Effector memory CD8-positive, alpha-beta T cell (primary cell): ENCODE measurements at regions not wholly inside any gene's neighbourhood (a gene's known extent, or its start where the extent isn't known, plus 50 kb on each side); places are given as distances from the start of the nearest gene placed in this dataset.
"Not testable (repeated sequence)": the region's sequence is repeated elsewhere in the genome, so short reads cannot be mapped to it uniquely, and the experiment has no call there.

Experiments used
- ATAC-seq: fragments of 150-1000 bp; cut with Tn5 transposase; replicated peaks from 2 replicates; pipeline ENCODE4 v1.10.0; 2021; ENCODE audit warnings: mild to moderate bottlenecking, moderate library complexity
- DNase-seq, 3 experiments: peaks; one replicate each; pipeline ENCODE4 v3.0.0; 2021
- H3K27ac Mint-ChIP-seq, 2 donors: one replicate each; pipeline ENCODE4 v1.8.0; 2022; ENCODE audit warnings: mild to moderate bottlenecking in 2 of 2, mixed read lengths in 2 of 2, moderate library complexity in 2 of 2
- H3K27me3 Mint-ChIP-seq, 2 donors: one replicate each; pipeline ENCODE4 v1.8.0; 2022; ENCODE audit warnings: mixed read lengths in 2 of 2
- H3K36me3 Mint-ChIP-seq: one replicate; pipeline ENCODE4 v1.8.0; 2022; ENCODE audit warnings: mild to moderate bottlenecking, moderate library complexity, mixed read lengths; ENCODE audit not compliant: insufficient read depth
- H3K4me1 Mint-ChIP-seq, 2 donors: one replicate each; pipeline ENCODE4 v1.8.0; 2022; ENCODE audit warnings: low read depth in 2 of 2, mixed read lengths in 2 of 2
- H3K4me3 Mint-ChIP-seq, 2 donors: one replicate each; pipeline ENCODE4 v1.8.0; 2022; ENCODE audit warnings: mild to moderate bottlenecking in 2 of 2, mixed read lengths in 2 of 2, moderate library complexity in 2 of 2
- H3K9me3 Mint-ChIP-seq, 2 donors: one replicate each; pipeline ENCODE4 v1.8.0; 2022; ENCODE audit warnings: mixed read lengths in 2 of 2

DNA sequence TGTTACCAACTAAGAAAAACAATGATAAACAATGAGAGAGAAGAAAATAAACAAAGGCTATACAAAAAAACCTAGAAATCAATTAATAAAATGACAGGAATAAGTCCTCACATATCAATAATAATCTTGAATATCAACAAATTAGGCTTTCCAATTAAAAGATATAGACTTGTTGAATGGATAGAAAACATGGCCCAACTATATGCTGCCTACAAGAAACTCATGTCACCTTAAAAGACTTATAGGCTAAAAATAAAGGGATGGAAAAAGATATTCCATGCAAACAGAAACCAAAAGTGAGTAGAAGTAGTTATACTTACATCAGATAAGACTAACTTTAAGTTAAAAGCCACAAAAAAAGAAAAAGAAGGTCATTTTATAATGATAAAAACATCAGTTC, 183.9 kb downstream of the MYRFL start:
- H3K4me1 Mint-ChIP-seq, result no peaks in the 10 kb centered on the region

DNA sequence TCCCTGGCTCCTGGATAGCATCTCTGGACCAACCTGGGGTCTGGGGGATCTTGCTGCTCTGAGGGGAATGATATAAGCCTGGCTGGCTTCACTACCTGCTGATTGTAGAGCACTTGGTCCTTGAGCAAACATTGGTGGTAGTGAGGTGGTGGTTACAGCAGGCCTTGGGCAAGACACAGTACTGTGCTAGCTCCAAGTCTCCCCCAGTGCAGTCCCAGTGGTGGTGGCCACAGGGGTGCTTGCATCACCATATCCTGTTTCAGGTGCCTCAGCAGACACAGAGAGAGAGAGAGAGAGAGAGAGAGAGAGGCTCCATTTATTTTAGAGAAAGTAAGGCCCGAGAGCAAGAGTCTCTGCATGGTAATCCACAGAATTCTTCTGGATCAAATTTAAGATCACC, 186.3 kb downstream of the MYRFL start:
- no peak overlapping the region for H3K27ac Mint-ChIP-seq
- no peak overlapping the region for H3K4me3 Mint-ChIP-seq
- DNase-seq, result no peak
- H3K4me1 Mint-ChIP-seq, result no peaks in the 10 kb centered on the region
- peaks cover 18 to 28% of the 10 kb centered on the region in 2 donors for H3K27me3 Mint-ChIP-seq
- ATAC-seq, result no peak
- H3K36me3 Mint-ChIP-seq, result peaks cover 3% of the 10 kb centered on the region
- H3K9me3 Mint-ChIP-seq, result peaks cover 10 to 32% of the 10 kb centered on the region in 2 donors

More for the DNA sequence above, 183.9 kb downstream of the MYRFL start:
- no peak overlapping the region for H3K4me3 Mint-ChIP-seq
- DNase-seq (no peak), ATAC-seq (no peak)
- H3K27me3 Mint-ChIP-seq, result peaks cover 18 to 28% of the 10 kb centered on the region in 2 donors
- peaks cover 10 to 32% of the 10 kb centered on the region in 2 donors for H3K9me3 Mint-ChIP-seq
- no peak overlapping the region for H3K27ac Mint-ChIP-seq
- H3K36me3 Mint-ChIP-seq, result peaks cover 3% of the 10 kb centered on the region

DNA sequence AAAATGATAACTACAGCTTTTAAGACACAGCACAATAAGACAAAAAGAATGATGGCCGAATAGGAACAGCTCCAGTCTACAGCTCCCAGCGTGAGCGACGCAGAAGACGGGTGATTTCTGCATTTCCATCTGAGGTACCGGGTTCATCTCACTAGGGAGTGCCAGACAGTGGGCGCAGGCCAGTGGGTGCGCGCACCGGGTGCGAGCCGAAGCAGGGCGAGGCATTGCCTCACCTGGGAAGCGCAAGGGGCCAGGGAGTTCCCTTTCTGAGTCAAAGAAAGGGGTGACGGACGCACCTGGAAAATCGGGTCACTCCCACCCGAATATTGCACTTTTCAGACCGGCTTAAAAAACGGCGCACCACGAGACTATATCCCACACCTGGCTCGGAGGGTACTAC, 188.0 kb downstream of the MYRFL start:
- peaks cover 18 to 28% of the 10 kb centered on the region in 2 donors for H3K27me3 Mint-ChIP-seq
- not testable (repeated sequence) for H3K36me3 Mint-ChIP-seq, DNase-seq, H3K4me1 Mint-ChIP-seq, H3K4me3 Mint-ChIP-seq, ATAC-seq, H3K27ac Mint-ChIP-seq
- H3K9me3 Mint-ChIP-seq, result peaks cover 10 to 18% of the 10 kb centered on the region in 2 donors

DNA sequence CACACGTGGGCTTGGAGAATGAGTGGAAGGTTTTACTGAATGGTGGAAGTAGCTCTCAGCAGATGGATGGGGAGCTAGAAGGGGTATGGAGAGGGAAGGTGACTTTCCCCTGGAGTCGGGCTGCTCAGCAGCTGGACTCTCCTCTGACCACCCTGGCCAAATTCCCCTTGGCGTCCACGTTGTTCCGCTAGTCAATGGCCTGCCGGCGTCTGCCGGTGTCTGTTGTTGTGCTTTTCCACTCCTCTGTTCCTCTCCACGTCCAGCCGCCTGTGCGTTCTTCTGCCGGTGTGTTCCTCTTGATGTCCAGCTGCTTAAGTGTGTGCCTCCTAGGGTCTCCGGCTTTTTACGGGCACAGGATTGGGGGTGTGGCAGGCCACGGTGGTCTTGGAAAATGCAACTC, 203.5 kb downstream of the MYRFL start:
- no peak overlapping the region for H3K27ac Mint-ChIP-seq
- no peak overlapping the region for H3K4me3 Mint-ChIP-seq
- peaks cover 19 to 24% of the 10 kb centered on the region in 2 donors for H3K27me3 Mint-ChIP-seq
- H3K4me1 Mint-ChIP-seq, result no peaks in the 10 kb centered on the region
- no peaks in the 10 kb centered on the region for H3K36me3 Mint-ChIP-seq
- no peaks in the 10 kb centered on the region for H3K9me3 Mint-ChIP-seq
- no peak for DNase-seq
- no peak for ATAC-seq

DNA sequence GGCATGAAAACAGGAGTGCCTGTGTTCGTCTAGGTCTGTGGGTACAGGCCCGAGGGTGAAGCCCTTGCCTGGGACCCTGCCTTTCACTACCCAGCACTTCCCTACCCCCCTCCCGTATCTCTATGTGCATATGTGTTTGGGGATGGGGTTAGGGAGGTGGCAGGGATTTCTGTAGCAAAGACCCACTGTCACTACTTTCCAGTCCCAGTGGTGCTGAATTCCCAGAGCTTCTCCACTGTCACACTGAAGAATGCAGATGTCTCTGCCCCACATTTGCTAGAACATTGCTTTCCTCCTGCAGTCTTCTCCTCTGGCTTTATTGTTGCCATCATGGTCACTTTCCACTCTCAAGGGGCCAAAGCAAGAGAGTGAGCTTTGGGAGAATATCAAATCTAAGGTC, 203.9 kb downstream of the MYRFL start:
- no peak for DNase-seq
- H3K27ac Mint-ChIP-seq, result no peak overlapping the region
- H3K9me3 Mint-ChIP-seq, result no peaks in the 10 kb centered on the region
- no peaks in the 10 kb centered on the region for H3K36me3 Mint-ChIP-seq
- no peak overlapping the region for H3K4me3 Mint-ChIP-seq
- no peak for ATAC-seq
- no peaks in the 10 kb centered on the region for H3K4me1 Mint-ChIP-seq
- peaks cover 19 to 24% of the 10 kb centered on the region in 2 donors for H3K27me3 Mint-ChIP-seq

DNA sequence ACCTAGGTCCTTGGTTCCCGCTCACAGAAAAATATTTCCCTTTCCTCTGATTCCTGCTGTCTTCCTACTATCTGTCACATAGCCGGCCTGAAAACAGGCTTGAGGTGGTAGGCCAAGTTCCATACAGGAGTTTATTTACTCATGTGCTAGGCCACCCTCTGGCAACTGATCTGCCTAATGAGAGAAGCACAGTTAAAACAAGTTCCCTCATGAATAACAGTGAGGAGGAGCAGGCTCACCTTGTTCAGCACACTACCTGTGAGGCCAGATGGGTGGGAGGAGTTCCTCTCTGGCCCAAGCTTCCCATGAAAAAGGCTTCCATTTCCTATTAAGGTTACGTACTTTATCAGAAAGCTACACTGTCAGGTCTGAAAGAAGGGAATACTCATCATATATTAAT, 206.0 kb downstream of the MYRFL start:
- Mint-ChIP-seq H3K9me3 (no peaks in the 10 kb centered on the region), H3K36me3 (no peaks in the 10 kb centered on the region), H3K4me1 (no peaks in the 10 kb centered on the region), H3K27ac (no peak overlapping the region), H3K4me3 (no peak overlapping the region), H3K27me3 (peaks cover 19 to 24% of the 10 kb centered on the region in 2 donors)
- DNase-seq (no peak), ATAC-seq (no peak)

DNA sequence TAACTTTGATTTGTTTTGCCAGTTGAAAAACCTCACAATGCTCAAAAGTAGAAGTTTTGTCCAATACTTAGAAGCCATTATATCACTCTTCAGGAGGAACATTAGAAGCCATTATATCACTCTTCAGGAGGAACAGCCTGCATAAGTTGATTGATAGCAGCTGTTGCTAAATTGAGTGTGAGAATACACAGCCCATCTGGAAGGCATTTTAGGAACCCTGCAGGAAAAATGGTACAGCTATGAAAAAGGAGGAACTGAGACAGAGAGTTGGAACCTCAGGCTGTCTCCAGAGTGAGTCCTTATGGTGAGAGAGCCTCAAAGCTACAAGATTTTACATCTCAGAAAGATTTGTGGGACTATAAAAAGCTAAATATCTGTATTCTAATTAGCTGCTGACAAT, 207.0 kb downstream of the MYRFL start:
- DNase-seq, result no peak
- Mint-ChIP-seq H3K4me3 (no peak overlapping the region), H3K4me1 (no peaks in the 10 kb centered on the region), H3K27ac (no peak overlapping the region), H3K27me3 (peaks cover 19 to 24% of the 10 kb centered on the region in 2 donors), H3K9me3 (no peaks in the 10 kb centered on the region), H3K36me3 (no peaks in the 10 kb centered on the region)
- no peak for ATAC-seq

DNA sequence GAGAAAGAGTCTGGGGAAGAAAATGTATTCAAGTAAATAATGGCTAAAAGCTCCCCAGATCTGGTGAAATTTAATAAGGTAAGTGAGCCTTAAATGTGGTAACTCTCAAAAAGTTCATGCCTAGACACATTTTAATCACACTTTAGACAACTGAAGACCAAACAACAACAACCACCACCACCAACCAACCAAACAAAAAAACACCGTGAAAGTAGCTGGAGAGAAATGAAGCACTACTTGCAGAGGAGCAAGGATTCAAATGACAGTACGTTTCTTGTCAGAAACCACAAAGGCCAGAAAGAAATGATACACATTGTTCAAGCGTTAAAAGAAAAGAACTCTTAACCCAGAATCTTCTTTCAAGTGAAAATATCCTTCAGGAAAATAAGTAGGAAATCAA, 208.3 kb downstream of the MYRFL start:
- ATAC-seq, result peak; percentile 26
- Mint-ChIP-seq H3K27me3 (peaks cover 19 to 24% of the 10 kb centered on the region in 2 donors), H3K9me3 (no peaks in the 10 kb centered on the region), H3K36me3 (no peaks in the 10 kb centered on the region), H3K4me3 (no peak overlapping the region), H3K4me1 (no peaks in the 10 kb centered on the region), H3K27ac (no peak overlapping the region)
- DNase-seq, result no peak

DNA sequence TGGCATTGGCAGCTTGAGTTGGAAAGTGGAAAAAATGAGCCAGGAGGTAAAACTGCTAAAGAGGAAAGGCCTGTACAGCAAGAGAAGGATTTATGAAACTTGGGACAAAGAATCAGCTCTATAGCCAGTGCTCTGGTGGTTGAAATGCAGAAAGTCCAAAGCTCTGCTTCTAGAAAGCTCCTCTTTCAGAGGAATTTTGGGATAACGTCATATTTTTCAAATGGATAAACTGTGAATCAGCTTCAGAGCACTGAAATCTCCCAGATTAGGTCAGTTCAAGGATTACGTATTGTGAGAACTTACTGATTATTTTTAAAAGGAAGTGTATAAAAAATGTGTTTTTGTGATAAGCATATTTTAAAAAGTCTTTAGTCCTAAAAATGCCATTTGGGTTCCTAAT, 203.1 kb upstream of the CNOT2 start:
- DNase-seq, result no peak
- H3K27me3 Mint-ChIP-seq, result no peaks in the 10 kb centered on the region
- no peak for ATAC-seq
- H3K4me3 Mint-ChIP-seq, result no peak overlapping the region
- H3K36me3 Mint-ChIP-seq, result no peaks in the 10 kb centered on the region
- H3K9me3 Mint-ChIP-seq, result no peaks in the 10 kb centered on the region
- no peaks in the 10 kb centered on the region for H3K4me1 Mint-ChIP-seq
- H3K27ac Mint-ChIP-seq, result no peak overlapping the region

DNA sequence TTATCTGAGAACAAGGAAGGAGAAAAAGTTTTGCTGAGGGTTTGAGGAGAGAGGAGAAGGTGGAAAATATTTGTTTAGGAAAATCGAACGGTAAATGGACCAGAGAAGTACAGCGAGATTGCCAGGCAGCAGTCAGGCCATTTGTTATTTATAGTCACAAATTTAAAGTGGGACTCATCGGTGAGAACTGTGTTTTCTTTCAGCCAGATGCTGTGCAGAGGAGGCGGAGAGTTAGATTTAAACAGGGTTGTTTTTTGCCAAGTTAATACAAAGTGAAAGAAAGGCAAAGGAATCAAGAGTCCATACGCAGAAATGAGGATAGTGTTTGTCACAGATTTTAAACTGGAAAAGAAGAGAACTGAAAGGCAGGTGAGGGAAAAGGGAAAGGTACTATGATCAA, 200.6 kb upstream of the CNOT2 start:
- Mint-ChIP-seq H3K9me3 (no peaks in the 10 kb centered on the region), H3K27ac (peak overlapping the region in 1 of 2 donors; percentile 0), H3K36me3 (no peaks in the 10 kb centered on the region), H3K27me3 (no peaks in the 10 kb centered on the region), H3K4me3 (no peak overlapping the region), H3K4me1 (no peaks in the 10 kb centered on the region)
- ATAC-seq, result no peak
- no peak for DNase-seq

DNA sequence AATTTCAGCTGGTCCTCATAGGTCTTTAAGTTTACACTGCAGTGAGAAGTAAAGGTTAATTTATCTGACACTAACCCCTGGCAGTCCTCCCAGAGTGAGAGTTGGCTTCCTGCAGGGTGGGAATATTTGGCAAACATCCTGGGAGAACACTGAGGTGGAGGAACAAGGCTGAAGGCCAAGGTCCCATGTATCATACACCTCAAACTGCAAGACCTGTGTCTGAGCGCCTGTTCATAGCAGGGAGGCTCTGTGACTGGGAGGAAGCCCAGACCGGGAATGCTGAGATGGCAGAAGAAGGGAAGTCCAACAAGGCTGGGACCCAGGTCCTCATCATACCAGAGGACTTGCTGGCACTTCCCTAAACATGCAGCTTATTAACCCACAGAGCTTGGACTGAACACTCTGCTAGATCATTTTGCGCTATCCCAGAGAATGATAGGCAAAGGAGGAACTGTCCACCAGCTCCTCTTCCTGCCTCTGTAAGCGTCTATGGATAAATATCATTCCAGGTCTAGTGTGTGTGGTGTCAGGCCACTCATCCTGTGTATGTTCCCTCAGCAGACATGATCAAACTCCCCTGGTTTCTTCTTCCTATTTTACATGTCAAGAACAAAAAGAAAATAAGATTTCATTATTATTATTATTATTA, 199.6 kb upstream of the CNOT2 start:
- H3K4me3 Mint-ChIP-seq, result no peak overlapping the region
- ATAC-seq, result no peak
- no peaks in the 10 kb centered on the region for H3K36me3 Mint-ChIP-seq
- no peak overlapping the region for H3K27ac Mint-ChIP-seq
- no peaks in the 10 kb centered on the region for H3K4me1 Mint-ChIP-seq
- no peak for DNase-seq
- no peaks in the 10 kb centered on the region for H3K27me3 Mint-ChIP-seq
- no peaks in the 10 kb centered on the region for H3K9me3 Mint-ChIP-seq

DNA sequence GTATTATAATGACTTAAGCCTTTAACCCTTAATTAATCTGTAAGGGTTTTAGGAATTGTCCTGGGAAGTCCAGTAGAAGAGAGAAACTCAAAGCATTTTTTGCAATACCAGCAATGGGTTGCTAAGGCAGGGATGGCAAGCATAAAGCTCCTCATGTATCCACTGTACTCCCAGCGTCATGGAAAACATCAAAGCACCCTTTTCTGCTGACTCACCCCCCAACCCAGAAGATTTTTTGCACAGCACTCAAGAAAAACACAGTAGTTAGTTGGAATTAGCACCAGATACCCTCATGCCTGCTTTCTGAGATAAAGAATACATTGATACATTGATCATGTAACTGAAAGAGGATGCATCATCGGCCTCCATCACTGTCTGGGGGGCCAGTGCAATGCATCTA, 199.1 kb upstream of the CNOT2 start:
- Mint-ChIP-seq H3K4me3 (no peak overlapping the region), H3K36me3 (no peaks in the 10 kb centered on the region), H3K4me1 (peaks cover 0 to 4% of the 10 kb centered on the region in 2 donors), H3K27me3 (no peaks in the 10 kb centered on the region), H3K9me3 (no peaks in the 10 kb centered on the region), H3K27ac (no peak overlapping the region)
- no peak for ATAC-seq
- DNase-seq, result no peak

DNA sequence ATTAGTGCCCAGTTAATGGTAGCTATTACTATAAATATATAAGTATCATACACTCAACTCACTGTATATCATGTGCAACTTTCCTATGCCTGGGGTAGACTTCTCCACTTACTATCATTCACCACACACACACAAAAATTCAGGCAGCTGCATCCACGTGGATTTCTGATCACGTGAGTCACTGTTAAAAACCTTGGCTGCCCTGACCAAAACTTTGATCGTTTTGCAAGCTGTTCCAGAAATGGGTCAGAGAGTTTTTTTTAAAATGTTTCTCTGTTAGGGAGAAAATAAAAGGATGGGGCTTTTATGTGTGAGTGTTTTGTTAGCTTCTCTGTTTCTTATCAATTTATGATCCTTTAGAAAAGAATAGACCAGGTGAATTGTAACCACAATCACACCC, 198.2 kb upstream of the CNOT2 start:
- no peak overlapping the region for H3K4me3 Mint-ChIP-seq
- peaks cover 2% of the 10 kb centered on the region for H3K36me3 Mint-ChIP-seq
- DNase-seq, result no peak
- H3K9me3 Mint-ChIP-seq, result no peaks in the 10 kb centered on the region
- no peaks in the 10 kb centered on the region for H3K27me3 Mint-ChIP-seq
- peaks cover 0 to 10% of the 10 kb centered on the region in 2 donors for H3K4me1 Mint-ChIP-seq
- ATAC-seq, result no peak
- peak overlapping the region in 1 of 2 donors; percentile 57 for H3K27ac Mint-ChIP-seq

DNA sequence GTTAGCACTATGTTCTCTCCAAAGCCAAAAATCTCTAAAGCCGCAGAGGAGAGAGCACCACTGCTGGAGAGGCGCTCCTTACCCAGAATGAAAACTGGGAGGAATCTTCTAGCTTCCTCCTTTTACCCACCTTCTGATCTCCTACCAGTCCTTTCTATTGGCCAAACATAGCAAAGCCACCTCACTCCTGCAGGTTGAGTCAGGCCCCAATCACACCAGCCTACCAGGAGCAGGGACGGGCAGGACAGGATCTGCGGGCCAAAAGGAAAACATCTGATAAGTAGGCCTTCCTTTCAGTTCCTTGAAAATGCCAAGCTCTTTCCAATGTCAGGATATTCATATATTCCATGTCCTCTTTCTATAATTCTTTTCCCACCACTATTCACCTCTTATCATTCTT, 197.7 kb upstream of the CNOT2 start:
- no peak overlapping the region for H3K4me3 Mint-ChIP-seq
- peaks cover 4 to 15% of the 10 kb centered on the region in 2 donors for H3K4me1 Mint-ChIP-seq
- DNase-seq (no peak), ATAC-seq (no peak)
- no peaks in the 10 kb centered on the region for H3K9me3 Mint-ChIP-seq
- no peaks in the 10 kb centered on the region for H3K27me3 Mint-ChIP-seq
- peaks cover 3% of the 10 kb centered on the region for H3K36me3 Mint-ChIP-seq
- peak overlapping the region in 1 of 2 donors; percentile 57 for H3K27ac Mint-ChIP-seq
